Cerebellar nuclear complex (tissue), 1 donor: ENCODE measurements at regions not wholly inside any gene's neighbourhood (a gene's known extent, or its start where the extent isn't known, plus 50 kb on each side); places are given as distances from the start of the nearest gene placed in this dataset.

Source experiments
- DNase-seq, 2 experiments: peaks; one replicate each; lab custom pipeline; 2025; lab: John Stamatoyannopoulos, UW

DNA sequence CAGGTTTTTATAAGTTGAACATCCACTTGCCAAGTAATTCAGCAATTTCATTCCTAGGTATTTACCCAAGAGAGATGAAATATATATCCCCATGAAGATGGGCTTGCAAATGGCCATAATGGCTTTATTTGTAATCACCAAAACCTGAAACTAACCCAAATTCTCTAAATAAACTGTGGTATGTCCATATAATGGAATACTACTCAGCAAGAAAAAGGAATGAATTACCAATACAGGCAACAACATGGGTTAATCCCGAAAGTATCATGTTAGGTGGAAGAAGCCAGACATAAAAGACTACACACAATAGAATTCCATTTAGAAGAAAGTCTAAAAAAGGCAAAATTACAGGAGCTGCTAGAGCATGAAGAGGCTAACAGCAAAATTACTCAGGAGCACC is 101.4 kb upstream of the PPP2R2D start:
- no peak for DNase-seq

DNA sequence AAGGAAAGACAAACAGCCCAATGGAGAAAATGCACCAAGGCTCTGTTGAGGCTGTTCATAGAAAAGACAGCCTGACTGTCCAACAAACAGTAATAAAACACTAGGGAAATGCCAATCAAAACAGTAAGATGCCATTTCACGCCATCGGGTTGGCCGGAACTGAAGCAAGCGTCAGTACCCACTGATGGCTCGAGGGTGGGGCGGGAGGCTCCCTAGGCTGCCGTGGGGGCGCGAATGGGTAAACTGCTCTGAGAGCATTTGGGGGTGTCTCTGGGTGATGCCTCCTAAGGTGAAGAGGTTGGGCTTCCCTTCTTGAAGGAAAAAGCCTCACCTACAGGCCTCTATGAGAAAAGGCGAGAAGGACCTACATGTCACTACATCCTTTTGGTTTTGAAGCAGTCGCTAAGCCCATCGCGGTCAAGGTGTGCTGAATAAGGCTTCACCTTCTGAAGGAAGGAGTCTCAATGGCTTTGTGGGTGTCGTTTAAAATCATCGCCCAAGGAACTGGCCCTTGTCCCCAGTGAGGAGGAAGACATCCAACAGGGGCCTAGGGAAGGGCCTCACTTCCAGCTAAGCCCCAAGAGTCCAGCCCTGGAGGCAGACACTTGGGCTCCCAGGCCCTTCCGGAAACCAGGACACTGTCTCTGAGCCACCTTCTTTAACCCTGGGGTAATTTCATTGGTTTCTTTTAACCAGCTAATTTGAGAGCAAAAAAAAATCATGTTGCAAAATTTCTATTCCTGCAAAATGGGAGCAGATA is 98.5 kb upstream of the PPP2R2D start:
- DNase-seq: no peak

DNA sequence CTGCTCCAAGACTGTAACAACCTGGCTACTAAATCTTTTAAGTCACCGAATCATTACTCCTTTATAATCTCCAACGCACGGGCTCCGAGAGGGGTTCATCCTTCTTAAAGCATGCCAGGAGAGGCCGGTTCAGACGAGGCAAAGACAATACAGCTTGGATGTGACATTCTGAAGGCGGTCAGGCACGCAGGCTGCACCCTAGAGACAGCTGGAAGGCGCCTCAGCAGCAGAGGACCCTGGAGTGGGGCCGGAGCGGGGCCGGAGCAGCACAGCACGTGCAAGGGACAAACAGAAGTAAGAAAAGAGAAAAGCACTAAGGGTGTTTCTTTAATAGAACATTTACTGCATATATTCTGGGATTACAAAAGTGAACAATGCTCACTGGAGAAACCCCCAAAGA is 97.8 kb upstream of the PPP2R2D start:
- no peak for DNase-seq

DNA sequence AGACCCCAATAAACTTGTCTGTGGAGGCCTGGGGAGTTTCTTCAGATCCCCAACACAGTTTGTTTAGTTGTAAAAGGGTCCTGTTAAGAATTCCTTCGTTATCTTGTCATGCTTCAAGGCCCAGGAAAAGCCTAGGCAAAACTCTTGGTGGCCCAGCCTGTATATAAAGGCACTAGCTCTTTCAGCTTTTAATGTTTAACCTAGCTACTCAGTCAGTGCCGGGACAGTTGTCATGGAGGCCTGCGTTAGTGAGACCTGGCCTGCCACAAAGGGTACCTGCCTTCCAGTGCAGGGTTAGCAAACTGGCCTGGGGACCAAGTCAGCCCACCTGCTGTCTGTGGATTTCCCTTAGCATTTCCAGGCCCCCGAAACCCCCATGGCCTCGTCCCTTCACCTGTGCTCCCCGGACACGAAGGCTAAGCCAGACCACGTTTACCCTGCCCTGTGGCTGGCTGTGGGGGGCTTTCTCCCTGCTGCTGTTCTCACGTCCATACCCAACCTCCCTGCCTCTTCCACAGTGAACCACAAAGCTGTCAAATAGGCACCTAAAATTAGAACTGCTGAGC is 96.9 kb upstream of the PPP2R2D start:
- DNase-seq: no peak

DNA sequence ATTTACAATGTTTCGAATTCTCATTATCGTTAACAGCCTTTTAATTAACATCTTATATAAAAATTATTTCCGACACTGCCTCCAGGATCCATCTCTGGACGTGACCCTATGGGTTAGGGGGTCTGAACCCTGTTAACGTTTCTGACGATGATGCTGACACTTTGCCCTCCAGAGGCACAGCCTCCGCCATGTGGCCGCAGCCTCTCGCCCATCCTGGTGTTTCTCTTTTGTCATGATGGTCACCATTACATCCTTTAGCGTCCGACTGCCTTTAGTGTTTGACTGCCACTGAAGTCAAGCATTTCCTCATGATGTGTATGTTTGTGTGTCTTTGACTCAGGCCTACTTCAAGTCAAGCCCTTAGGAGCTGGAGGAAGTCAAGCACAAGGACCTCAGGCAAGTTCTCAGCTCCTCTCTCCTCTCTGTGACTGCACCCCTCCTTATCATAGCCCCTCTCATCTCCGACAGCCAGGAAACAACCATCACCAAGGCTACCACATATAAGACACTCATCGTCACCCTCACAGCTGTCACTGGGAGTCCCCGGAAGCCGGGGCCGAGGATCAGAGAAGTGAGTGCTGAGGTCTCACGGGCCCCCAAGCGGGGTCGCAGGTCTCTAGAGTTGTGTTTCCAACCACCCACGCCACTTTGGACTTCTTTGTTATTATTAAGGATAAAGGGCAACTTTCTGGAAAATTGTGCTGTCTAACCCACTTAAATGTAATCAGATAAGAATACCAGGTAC is 96.1 kb upstream of the PPP2R2D start:
- no peak for DNase-seq

DNA sequence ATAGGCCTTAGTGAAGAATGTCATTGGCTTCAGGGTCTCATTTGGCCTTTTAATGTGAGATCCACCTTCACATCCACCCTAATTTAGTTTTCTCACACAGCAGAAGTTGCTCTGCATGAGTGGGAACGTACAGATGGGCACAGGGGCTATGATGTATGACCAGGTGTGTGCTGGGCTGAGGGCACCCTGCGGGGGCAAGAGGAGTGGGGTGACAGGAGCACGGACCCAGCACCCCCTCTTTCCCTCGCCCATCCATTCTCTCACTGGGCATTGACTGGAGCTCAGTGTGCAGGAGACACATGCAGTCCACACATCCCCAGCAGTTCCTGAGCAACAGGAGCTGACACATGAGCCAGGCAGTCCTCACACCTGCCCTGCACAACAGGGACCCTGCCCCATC is 95.1 kb upstream of the PPP2R2D start:
- DNase-seq: no peak

DNA sequence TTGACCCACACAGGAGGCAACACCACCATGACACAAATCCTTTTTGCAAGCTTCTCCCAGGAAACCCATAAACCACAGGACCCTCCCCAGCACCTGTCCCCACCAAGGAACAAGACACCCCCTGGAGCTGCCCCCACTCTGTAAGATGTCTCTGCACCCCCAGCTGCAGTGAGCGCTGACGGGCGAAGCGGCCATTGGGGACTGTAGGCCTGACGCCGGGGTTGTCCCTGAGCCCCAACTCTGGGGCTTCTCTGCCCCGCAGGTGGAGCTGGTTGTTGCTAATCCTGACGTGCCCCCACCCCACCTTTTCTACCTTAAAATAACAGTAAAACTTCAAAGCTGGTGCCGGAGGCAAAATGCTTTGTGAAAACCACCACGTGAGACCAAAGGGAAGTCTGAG is 94.7 kb upstream of the PPP2R2D start:
- DNase-seq: no peak

DNA sequence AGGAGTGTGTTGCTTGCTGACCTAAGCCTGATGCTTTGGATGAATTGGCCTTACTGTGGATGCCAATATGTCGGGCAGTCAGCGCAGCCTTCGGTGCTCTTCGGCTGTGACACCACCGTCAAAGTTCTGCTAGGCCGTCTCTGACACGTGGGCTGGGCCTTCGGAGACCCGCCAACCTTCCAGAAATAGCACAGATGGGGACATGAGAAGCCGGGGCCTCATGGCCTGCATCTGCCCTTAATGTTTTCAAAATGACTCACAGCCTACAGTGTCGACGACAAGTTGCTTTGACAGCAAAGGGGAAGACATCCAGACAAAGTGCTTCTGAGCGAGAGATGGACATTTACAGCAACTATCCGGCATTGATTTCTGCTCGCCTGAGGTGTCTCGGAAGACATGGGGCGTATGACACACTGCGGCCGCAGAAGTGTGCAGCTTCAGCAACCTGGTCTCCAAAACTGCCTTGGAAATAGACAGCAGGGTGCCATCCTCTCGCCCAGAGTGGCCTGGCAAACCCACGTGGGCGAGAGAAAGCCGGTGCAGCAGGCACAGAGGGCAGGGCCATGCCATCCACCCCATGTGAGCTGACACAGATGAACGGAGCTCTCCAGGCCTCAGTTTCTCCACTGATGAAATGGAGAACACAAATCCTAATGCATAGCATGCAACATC is 94.0 kb upstream of the PPP2R2D start:
- no peak for DNase-seq

DNA sequence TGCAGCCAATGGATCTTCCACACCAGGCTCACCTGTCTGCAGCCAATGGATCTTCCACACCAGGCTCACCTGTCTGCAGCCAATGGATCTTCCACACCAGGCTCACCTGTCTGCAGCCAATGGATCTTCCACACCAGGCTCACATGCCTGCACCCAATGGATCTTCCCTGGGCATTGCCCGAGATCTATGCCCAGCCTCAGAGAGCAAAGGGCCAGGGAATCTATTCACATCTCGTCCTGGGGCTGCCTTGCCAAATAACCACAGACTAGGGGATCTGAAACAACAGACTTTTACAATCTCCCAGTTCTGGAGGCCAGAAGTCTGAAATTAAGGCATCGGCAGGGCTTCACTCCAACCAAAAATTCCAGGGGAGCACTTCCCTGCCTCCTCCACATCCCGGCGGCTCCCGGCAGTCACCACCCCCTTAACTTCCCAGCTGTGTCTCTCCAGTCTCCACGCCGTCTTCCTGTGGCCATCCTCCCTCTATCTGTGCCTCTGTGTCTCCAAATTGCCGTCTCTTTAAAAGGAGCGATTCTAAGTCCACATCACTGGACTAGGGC is 92.4 kb upstream of the PPP2R2D start:
- DNase-seq: no peak

DNA sequence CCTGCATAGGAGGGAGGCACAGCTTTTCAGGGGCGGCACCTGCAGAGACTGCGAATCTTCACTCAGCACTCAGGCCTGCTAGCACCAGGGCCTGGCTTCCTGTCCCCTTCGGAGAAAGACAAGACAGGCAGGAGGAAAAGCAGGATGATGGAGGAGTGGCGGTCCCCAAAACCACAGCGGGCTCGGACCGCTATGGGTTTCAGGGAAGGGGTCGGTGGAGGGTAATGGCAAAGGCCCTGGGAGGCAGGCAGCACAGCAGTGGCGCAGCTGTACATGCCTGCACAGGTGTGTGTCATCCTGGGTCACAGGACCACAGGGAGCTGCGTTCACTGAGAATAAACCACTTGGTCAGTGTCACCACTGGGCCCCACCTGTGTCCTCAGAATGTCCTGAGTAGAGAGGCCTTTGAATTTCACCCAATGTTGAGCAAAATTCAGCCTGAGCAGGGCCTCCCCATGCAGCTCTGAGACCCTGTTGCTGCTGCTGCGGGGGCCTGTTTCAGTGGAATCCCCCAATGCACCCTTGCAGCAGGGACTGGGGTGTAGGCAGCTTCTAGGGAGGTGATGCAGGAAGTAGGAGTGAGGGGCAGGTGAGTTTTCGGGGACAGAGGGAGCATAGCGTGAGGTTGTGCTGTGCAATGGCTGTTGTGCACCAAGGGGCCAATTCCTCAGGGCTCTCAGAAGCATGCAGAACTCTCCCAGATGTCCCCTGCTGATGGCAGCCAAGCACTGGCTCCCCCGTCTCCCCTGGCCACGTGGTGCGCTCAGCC is 90.6 kb upstream of the PPP2R2D start:
- DNase-seq: no peak

DNA sequence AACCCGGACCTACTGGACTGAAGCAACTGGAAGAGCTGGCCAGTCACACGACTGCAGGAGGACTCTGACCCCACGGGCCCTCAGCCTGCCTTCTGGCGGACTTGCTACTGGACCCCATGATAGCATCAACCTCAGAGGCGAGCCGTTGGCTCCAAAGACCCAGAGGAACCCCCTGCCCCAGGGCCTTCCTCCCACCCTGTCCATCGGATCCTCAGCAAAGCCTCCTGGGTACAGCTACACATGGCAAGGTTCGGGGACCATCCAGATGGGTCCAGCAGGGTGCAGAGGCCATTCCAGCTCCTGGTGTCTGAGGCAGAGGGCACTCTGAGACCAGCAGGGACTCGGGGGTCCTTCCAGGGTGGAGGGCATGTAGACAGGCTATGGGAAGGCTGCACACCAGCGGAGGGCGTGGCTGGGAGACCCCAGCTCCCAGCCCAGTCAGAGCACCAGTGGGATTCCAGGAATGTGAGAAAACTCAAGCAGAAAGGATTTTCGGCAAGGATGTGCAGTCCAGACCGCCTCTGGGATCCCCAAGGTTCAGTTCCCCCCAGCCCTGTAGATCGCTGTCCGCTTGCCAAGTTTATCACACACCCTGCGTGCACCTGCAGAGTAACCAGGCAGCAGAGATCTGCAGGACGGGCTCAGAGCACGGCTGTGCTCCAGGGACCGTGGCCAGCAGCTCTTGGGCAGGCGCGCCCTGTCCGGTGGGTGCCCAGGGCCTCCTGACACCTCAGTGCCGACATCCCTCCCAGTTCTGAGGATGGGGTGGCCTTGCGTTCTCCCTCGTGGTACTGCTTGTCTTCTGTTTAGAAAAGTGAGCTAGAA is 89.8 kb upstream of the PPP2R2D start:
- no peak for DNase-seq

DNA sequence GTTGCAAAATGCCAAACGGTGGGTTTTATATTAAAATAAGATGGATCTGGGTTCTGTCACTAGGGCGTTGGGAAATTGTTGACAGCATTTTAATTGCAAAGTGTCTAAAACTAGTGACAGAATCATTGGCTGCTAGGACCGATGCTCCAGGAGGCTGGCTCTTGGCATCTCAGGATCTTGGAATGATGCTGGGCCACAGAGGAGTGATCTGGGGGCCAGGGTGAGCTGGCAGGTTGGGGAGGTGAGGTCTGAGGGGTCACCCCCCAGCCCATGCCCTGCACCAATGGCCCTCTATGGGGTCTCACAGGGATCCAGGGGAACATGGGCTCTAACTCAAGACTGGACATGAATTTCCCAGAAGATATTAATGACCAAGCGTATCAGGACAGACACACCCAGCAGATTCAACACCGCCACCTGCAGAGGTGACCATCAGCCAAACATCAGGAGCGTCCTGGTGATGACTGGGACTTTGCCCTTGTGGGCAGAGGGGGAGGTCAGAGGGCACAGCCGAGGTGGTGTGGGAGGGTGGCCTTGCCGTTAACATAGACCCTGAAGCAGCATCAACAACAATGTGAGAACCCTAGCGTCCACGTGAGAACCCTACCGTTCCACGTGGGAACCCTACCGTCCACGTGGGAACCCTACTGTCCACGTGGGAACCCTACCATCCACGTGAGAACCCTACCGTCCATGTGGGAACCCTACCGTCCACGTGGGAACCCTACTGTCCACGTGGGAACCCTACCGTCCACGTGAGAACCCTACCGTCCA is 89.0 kb upstream of the PPP2R2D start:
- no peak for DNase-seq

DNA sequence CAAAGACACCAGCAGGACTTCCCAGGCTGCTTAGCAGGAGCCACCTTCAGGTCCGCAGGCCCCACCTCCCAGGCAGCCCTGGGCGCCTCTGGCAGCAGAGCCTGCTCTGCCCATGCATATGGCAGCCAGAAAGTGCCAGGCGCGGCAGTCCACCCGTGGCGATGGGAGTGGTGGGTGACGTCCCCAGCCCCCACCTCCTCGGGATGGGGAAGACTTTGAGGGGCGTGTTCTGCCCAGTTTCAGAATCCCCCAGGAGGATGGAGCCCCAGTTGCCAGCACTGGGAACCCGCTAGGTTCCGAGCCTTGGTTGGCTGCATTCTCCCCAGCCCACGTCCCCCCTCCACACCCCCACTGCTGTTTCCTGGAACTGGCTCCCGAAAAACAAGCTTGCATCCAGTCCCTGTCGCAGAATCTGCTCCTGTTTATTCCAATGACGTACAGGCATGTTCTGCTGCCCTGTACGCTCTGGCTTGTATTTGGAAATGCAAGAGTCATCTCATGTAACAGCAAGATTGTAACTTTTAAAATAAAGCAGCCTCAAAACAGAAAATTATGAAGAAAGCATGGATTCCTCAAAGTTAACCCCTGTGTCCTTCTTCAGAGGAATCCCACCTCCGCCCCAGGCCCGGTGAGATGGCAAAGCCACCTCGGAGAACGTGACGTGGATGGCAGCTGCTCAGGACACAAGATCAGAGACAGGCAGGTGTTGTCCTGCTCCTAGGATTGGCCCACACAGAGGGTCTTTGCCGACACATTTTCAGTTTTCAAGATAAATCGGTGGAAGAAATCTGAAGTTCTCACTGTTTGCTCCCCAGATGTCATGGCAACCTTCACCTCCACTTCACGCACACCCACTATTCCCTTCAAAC is 87.8 kb upstream of the PPP2R2D start:
- DNase-seq: no peak

DNA sequence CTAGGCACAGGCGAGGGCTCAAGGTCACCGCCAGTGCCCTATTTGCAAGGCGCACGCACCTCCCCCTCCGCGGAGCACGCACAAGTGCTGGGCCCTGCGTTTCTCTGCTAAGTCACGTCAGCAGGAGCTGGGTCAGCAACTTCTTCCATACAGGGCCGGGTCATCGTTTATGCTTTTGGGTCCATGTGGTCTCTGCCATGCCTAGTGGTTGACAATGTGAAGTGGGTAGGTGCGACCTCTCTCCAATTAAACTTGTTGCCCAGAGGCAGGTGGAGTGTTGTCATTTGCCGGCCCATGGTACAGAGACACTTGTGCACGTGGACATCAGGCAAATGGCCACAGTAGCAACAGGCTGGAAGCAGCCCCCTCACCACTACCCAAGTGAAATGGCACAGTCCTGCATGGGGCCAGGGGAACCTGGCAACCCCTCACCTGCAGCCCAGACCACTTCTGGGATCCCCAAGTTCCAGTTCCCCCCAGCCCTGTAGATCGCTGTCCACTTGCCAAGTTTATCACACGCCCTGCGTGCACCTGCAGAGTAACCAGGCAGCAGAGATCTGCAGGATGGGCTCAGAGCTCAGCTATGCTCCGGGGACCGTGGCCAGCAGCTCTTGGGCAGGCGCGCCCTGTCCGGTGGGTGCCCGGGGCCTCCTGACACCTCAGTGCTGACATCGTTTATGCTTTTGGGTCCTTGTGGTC is 86.1 kb upstream of the PPP2R2D start:
- no peak for DNase-seq

DNA sequence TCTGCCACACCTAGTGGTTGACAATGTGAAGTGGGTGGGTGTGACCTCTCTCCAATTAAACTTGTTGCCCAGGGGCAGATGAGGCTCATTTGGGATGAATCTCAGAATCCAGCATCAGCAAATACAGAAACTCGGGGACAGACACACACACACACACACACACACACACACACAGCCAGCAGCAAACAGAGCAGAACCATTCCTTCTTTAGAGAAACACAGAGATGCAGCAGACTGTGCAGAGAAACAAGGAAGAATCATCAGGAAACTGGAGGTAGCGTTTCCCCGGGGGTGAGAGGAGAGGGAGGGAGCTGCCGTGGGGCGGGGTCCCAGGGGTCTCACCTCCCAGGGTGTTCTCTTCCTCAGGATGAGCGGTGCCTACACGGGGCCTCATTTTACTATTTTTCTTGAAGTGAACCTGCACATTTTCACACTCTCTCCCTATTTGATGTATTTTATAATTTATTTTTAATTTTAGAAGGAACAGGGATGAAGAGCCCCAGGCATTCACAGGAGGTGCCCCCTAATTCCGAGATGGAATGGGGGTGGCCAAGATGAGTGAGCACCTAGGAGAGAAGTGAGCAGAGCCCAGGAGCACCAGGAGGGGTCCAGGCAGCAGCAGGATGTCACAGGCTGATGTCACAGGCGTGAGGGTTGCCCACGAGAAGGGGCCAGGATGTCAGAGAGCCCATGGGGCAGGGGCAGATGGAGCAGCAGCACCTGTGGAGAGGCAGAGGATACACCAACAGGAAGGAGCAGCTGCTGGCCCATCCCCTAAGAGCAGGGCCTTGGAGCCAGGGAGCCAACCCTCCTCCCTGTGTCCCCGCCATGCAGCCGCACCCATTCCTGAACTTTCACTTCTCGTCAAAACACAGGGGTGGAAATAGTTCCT is 85.3 kb upstream of the PPP2R2D start:
- DNase-seq: no peak

DNA sequence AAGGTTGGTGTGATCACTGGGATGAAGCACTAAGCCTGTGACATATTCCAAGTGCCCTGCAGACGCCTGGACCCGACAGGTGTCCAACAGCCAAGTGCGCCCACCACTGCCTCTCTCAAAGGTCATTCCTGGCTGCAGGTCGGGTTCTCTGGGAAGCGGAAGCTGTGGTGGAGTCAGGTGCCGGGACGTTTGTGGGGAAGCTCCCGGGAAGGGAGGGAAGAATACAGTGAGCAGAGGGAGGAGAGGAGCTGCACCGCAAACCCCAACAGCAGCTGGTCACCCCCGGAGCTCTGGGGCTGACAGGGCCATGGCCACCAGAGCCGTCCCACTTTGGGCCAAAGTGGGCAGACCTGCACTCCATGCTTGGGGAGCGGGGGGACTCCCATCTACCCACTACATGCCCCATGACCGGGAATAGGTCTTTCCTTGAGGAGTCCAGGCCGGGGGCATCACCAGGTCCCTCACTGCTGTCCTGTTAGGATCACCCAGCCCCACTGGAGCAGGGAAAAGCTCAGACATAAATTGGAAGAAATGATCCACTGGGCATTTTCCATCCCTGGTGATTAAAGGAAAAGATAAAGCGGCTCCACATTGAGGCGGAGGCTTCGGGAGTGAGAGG is 84.5 kb upstream of the PPP2R2D start:
- DNase-seq: no peak
